Erythroblast (primary cell): ENCODE measurements at regions not wholly inside any gene's neighbourhood (a gene's known extent, or its start where the extent isn't known, plus 50 kb on each side); places are given as distances from the start of the nearest gene placed in this dataset.
"Not testable (repeated sequence)": the region's sequence is repeated elsewhere in the genome, so short reads cannot be mapped to it uniquely, and the experiment has no call there.

Experiments
- GATA1 ChIP-seq: IDR thresholded peaks from 2 replicates; pipeline ENCODE4 v1.6.1; 2011; ENCODE audit warnings: low read depth, mild to moderate bottlenecking, control low read depth, low read length, moderate library complexity
- POLR2A ChIP-seq: IDR thresholded peaks from 2 replicates; pipeline ENCODE4 v1.6.1; 2011; ENCODE audit warnings: mild to moderate bottlenecking, low read length

DNA sequence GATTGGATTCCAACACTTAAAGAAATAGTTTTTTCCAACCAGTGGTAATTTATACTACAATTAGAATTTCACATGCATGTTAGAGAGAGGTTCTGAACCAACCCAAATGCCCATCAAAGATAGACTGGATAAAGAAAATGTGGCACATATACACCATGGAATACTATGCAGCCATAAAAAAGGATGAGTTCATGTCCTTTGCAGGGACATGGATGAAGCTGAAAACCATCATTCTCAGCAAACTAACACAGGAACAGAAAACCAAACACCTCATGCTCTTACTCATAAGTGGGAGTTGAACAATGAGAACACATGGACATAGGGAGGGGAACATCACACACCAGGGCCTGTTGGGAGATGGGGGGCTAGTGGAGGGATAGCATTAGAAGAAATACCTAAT lies 532.2 kb downstream of the EDEM1 start:
- not testable (repeated sequence) for TF ChIP-seq POLR2A, GATA1
